A673 (cell line): ENCODE measurements at regions not wholly inside any gene's neighbourhood (a gene's known extent, or its start where the extent isn't known, plus 50 kb on each side); places are given as distances from the start of the nearest gene placed in this dataset.

Source experiments
- BruUV-seq: library from RNA; stranded (reverse); fragments of 400-500 nt; replicated peaks from 2 replicates; lab custom pipeline; 2021; lab: Mats Ljungman, UMichigan
- CTCF ChIA-PET: fragments of 300-600 bp; sonication (Branson Sonifier 250); formaldehyde crosslinking; loops from one replicate; lab custom pipeline; 2022; ENCODE audit warnings: antibody characterized with exemption; lab: Charles Lee
- POLR2A ChIA-PET: fragments of 300-600 bp; sonication (Branson Sonifier 250); formaldehyde crosslinking; loops from one replicate; lab custom pipeline; 2022; ENCODE audit warnings: antibody characterized with exemption; ENCODE audit not compliant: low non-redundant PET; lab: Charles Lee
- DNase-seq: peaks from one replicate; pipeline ENCODE4 v3.0.0-alpha.2; 2015; ENCODE audit warnings: low spot score
- H3K27ac ChIP-seq: fragments of 200-600 bp; sonication (generic); 2 replicates; pipeline ENCODE4 v1.5.1; 2016; ENCODE audit warnings: mixed run types, low read depth, mild to moderate bottlenecking, mixed read lengths, antibody characterized with exemption, low read length; ENCODE audit not compliant: poor library complexity, severe bottlenecking
- H3K27me3 ChIP-seq: fragments of 200-600 bp; sonication (generic); replicated peaks from 2 replicates; pipeline ENCODE4 v1.6.1; 2017; ENCODE audit warnings: mixed run types, low read depth, mild to moderate bottlenecking, mixed read lengths, antibody characterized with exemption, low read length; ENCODE audit not compliant: insufficient read depth, poor library complexity
- H3K36me3 ChIP-seq: fragments of 200-600 bp; sonication (generic); 2 replicates; pipeline ENCODE4 v1.6.1; 2016; ENCODE audit warnings: mixed run types, mild to moderate bottlenecking, mixed read lengths, antibody characterized with exemption, low read length; ENCODE audit not compliant: insufficient read depth, poor library complexity, severe bottlenecking
- H3K4me1 ChIP-seq: fragments of 200-600 bp; sonication (generic); 2 replicates; pipeline ENCODE4 v1.6.1; 2017; ENCODE audit warnings: mixed run types, mild to moderate bottlenecking, mixed read lengths, antibody characterized with exemption, low read length; ENCODE audit not compliant: insufficient read depth, poor library complexity, severe bottlenecking
- H3K4me3 ChIP-seq: fragments of 200-600 bp; sonication (generic); 2 replicates; pipeline ENCODE4 v1.5.1; 2016; ENCODE audit warnings: low read depth, mixed run types, mild to moderate bottlenecking, mixed read lengths, low read length; ENCODE audit not compliant: poor library complexity, severe bottlenecking
- H3K9me3 ChIP-seq: fragments of 200-600 bp; sonication (generic); 2 replicates; pipeline ENCODE4 v1.6.1; 2016; ENCODE audit warnings: mixed run types, low read depth, mild to moderate bottlenecking, mixed read lengths, antibody characterized with exemption, low read length; ENCODE audit not compliant: poor library complexity, severe bottlenecking
- EZH2 ChIP-seq: fragments of 200-600 bp; sonication (generic); IDR thresholded peaks from 2 replicates; pipeline ENCODE4 v1.6.1; 2017; ENCODE audit warnings: borderline replicate concordance, low read depth, mild to moderate bottlenecking, mixed read lengths, antibody characterized with exemption, low read length; ENCODE audit not compliant: poor library complexity, severe bottlenecking
- intact Hi-C: fragments of 100-400 bp; cut with micrococcal nuclease; formaldehyde crosslinking; loops from one replicate; pipeline ENCODE4 v1.10.0; 2022; ENCODE audit not compliant: unreplicated experiment
- TF ChIP-seq, protein P1 (sequence below): fragments of 300-800, 200-600 bp; sonication (generic); conservative IDR thresholded peaks from 2 replicates; pipeline ENCODE4 v1.5.1; 2017; ENCODE audit warnings: low read depth, mild to moderate bottlenecking, antibody characterized with exemption, low read length, moderate library complexity, mixed read lengths

GRCh38 chr11:127919206-127920000, 668.0 kb downstream of the ETS1 start:
- BruUV-seq = no TSS peak
- DNase-seq = no peak
- no peak overlapping the region for H3K27ac ChIP-seq
- no peak overlapping the region for H3K4me3 ChIP-seq
- no peaks in the 10 kb centered on the region for H3K36me3 ChIP-seq
- H3K27me3 ChIP-seq = peaks cover 6% of the 10 kb centered on the region
- H3K4me1 ChIP-seq = no peaks in the 10 kb centered on the region
- ChIA-PET POLR2A (no interaction called here), CTCF (no interaction called here)
- H3K9me3 ChIP-seq = peaks cover 6% of the 10 kb centered on the region
- intact Hi-C loops = no loop called here
- TF ChIP-seq EZH2 = no peak
- TF ChIP-seq, protein P1, sequence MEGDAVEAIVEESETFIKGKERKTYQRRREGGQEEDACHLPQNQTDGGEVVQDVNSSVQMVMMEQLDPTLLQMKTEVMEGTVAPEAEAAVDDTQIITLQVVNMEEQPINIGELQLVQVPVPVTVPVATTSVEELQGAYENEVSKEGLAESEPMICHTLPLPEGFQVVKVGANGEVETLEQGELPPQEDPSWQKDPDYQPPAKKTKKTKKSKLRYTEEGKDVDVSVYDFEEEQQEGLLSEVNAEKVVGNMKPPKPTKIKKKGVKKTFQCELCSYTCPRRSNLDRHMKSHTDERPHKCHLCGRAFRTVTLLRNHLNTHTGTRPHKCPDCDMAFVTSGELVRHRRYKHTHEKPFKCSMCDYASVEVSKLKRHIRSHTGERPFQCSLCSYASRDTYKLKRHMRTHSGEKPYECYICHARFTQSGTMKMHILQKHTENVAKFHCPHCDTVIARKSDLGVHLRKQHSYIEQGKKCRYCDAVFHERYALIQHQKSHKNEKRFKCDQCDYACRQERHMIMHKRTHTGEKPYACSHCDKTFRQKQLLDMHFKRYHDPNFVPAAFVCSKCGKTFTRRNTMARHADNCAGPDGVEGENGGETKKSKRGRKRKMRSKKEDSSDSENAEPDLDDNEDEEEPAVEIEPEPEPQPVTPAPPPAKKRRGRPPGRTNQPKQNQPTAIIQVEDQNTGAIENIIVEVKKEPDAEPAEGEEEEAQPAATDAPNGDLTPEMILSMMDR = no peak

- Histone ChIP-seq H3K9me3 (peaks cover 4% of the 10 kb centered on the region), H3K27ac (no peak overlapping the region), H3K27me3 (no peaks in the 10 kb centered on the region), H3K4me3 (no peak overlapping the region), H3K4me1 (no peaks in the 10 kb centered on the region), H3K36me3 (no peaks in the 10 kb centered on the region)
- CTCF ChIA-PET = no interaction called here
- no TSS peak for BruUV-seq
- intact Hi-C loops = no loop called here
- POLR2A ChIA-PET = no interaction called here
- TF ChIP-seq, protein P1 = no peak
- TF ChIP-seq EZH2 = no peak
- no peak for DNase-seq
Measured at GRCh38 chr11:127902382-127902781, 685.0 kb downstream of the ETS1 start.

GRCh38 chr11:127898422-127899365, 688.7 kb downstream of the ETS1 start:
- no peak for TF ChIP-seq EZH2
- TF ChIP-seq, protein P1 = no peak
- CTCF ChIA-PET = no interaction called here
- intact Hi-C loops = no loop called here

More at GRCh38 chr11:127898422-127899365, 688.7 kb downstream of the ETS1 start:
- Histone ChIP-seq H3K9me3 (peaks cover 4% of the 10 kb centered on the region), H3K27me3 (no peaks in the 10 kb centered on the region), H3K27ac (no peak overlapping the region), H3K36me3 (no peaks in the 10 kb centered on the region), H3K4me1 (no peaks in the 10 kb centered on the region), H3K4me3 (no peak overlapping the region)
- POLR2A ChIA-PET = no interaction called here
- no TSS peak for BruUV-seq
- no peak for DNase-seq
